ENCODE measurements at regions not wholly inside any gene's neighbourhood (a gene's known extent, or its start where the extent isn't known, plus 50 kb on each side); places are given as distances from the start of the nearest gene placed in this dataset.

DNA sequence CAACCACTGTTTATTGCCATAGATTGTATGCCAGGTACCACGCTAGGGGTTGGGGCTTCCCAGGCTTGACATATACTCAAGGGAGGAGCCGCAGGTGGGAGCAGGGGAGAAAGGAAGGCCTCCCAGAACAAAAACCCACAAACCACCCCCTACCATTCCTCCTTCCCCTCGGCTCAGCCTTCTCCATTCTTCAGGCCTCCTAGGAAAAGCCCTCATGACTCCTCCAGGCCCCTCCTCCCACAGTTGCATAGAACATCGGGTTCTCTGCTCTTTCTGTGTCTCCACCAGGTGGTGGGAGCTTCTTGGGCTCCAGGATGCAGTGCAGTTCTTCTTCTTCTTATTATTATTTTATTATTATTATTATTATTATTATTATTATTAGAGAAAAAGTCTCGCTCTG lies 80.3 kb downstream of the ZFP36L2 start:
- TF ChIP-seq JUND (IDR thresholded peaks at IDR 0.05) = no peak
- TF ChIP-seq, protein P1, sequence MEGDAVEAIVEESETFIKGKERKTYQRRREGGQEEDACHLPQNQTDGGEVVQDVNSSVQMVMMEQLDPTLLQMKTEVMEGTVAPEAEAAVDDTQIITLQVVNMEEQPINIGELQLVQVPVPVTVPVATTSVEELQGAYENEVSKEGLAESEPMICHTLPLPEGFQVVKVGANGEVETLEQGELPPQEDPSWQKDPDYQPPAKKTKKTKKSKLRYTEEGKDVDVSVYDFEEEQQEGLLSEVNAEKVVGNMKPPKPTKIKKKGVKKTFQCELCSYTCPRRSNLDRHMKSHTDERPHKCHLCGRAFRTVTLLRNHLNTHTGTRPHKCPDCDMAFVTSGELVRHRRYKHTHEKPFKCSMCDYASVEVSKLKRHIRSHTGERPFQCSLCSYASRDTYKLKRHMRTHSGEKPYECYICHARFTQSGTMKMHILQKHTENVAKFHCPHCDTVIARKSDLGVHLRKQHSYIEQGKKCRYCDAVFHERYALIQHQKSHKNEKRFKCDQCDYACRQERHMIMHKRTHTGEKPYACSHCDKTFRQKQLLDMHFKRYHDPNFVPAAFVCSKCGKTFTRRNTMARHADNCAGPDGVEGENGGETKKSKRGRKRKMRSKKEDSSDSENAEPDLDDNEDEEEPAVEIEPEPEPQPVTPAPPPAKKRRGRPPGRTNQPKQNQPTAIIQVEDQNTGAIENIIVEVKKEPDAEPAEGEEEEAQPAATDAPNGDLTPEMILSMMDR (IDR thresholded peaks at IDR 0.05; ENCODE audit: low read depth, low read length, missing input control) = no peak
- no peak for TF ChIP-seq GABPA (IDR thresholded peaks at IDR 0.05 in 1 of 2, conservative IDR thresholded peaks at IDR 0.05 in 1 of 2)
- TF ChIP-seq TAF1 (conservative IDR thresholded peaks at IDR 0.05) = no peak
- TF ChIP-seq YY1 (IDR thresholded peaks at IDR 0.05) = no peak
- TF ChIP-seq SP1 (IDR thresholded peaks at IDR 0.05) = no peak

All from liver (tissue), 3 donors.